H9 (cell line): ENCODE measurements at regions not wholly inside any gene's neighbourhood (a gene's known extent, or its start where the extent isn't known, plus 50 kb on each side); places are given as distances from the start of the nearest gene placed in this dataset.

Experiments used
- DNase-seq: peaks from one replicate; pipeline ENCODE4 v3.0.0-alpha.2; 2017
- H2AFZ ChIP-seq: one replicate; pipeline ENCODE4 v1.6.1; 2013; ENCODE audit warnings: mild to moderate bottlenecking, low read length, control low read depth, moderate library complexity
- H2AK5ac ChIP-seq: 2 replicates; pipeline ENCODE4 v1.6.1; 2013; ENCODE audit warnings: low read length, control low read depth, mixed read lengths; ENCODE audit not compliant: insufficient read length
- H2BK120ac ChIP-seq: one replicate; pipeline ENCODE4 v1.6.1; 2013; ENCODE audit warnings: low read depth, mild to moderate bottlenecking, low read length, control low read depth, inconsistent platforms; ENCODE audit not compliant: poor library complexity, severe bottlenecking
- H2BK12ac ChIP-seq: 2 replicates; pipeline ENCODE4 v1.6.1; 2013; ENCODE audit warnings: low read length, control low read depth, mixed read lengths, low read depth; ENCODE audit not compliant: insufficient read length
- H2BK15ac ChIP-seq: 2 replicates; pipeline ENCODE4 v1.6.1; 2013; ENCODE audit warnings: low read depth, low read length, control low read depth
- H2BK20ac ChIP-seq: one replicate; pipeline ENCODE4 v1.6.1; 2013; ENCODE audit warnings: low read depth, mild to moderate bottlenecking, low read length, control low read depth, inconsistent platforms; ENCODE audit not compliant: poor library complexity, severe bottlenecking
- H2BK5ac ChIP-seq: 2 replicates; pipeline ENCODE4 v1.6.1; 2013; ENCODE audit warnings: low read length, control low read depth, mixed read lengths; ENCODE audit not compliant: insufficient read length
- H3K14ac ChIP-seq: 2 replicates; pipeline ENCODE4 v1.6.1; 2013; ENCODE audit warnings: low read length, control low read depth; ENCODE audit not compliant: insufficient read depth
- H3K18ac ChIP-seq: 2 replicates; pipeline ENCODE4 v1.6.1; 2013; ENCODE audit warnings: low read depth, mild to moderate bottlenecking, mixed read lengths, low read length, control low read depth; ENCODE audit not compliant: insufficient read length
- H3K23ac ChIP-seq: 2 replicates; pipeline ENCODE4 v1.6.1; 2013; ENCODE audit warnings: low read length, control low read depth, mixed read lengths, low read depth; ENCODE audit not compliant: insufficient read length
- H3K23me2 ChIP-seq: 2 replicates; pipeline ENCODE4 v1.6.1; 2013; ENCODE audit warnings: low read depth, mild to moderate bottlenecking, mixed read lengths, low read length, control low read depth; ENCODE audit not compliant: insufficient read length, poor library complexity, severe bottlenecking
- H3K27ac ChIP-seq: 2 replicates; pipeline ENCODE4 v1.5.1; 2013; ENCODE audit warnings: low read length, control low read depth, mixed read lengths, low read depth; ENCODE audit not compliant: insufficient read length
- H3K27me3 ChIP-seq: 2 replicates; pipeline ENCODE4 v1.6.1; 2013; ENCODE audit warnings: low read length, control low read depth, inconsistent platforms; ENCODE audit not compliant: insufficient read depth
- H3K4ac ChIP-seq: 2 replicates; pipeline ENCODE4 v1.6.1; 2013; ENCODE audit warnings: low read depth, mild to moderate bottlenecking, control low read depth, inconsistent platforms, low read length, moderate library complexity
- H3K4me1 ChIP-seq: 2 replicates; pipeline ENCODE4 v1.6.1; 2013; ENCODE audit warnings: low read length, control low read depth, inconsistent platforms; ENCODE audit not compliant: insufficient read depth
- H3K4me2 ChIP-seq: 2 replicates; pipeline ENCODE4 v1.6.1; 2013; ENCODE audit warnings: low read length, control low read depth, mixed read lengths; ENCODE audit not compliant: insufficient read length, insufficient read depth
- H3K56ac ChIP-seq: 2 replicates; pipeline ENCODE4 v1.6.1; 2013; ENCODE audit warnings: low read depth, mild to moderate bottlenecking, mixed read lengths, low read length, control low read depth; ENCODE audit not compliant: insufficient read length
- H3K79me1 ChIP-seq: 2 replicates; pipeline ENCODE4 v1.6.1; 2013; ENCODE audit warnings: low read depth, mild to moderate bottlenecking, moderate library complexity, low read length, control low read depth, inconsistent platforms; ENCODE audit not compliant: insufficient read depth, poor library complexity, severe bottlenecking
- H3K79me2 ChIP-seq: 2 replicates; pipeline ENCODE4 v1.6.1; 2013; ENCODE audit warnings: low read length, control low read depth, inconsistent platforms; ENCODE audit not compliant: insufficient read depth
- H3K9ac ChIP-seq: 2 replicates; pipeline ENCODE4 v1.6.1; 2013; ENCODE audit warnings: low read length, control low read depth, mixed read lengths; ENCODE audit not compliant: insufficient read length; ENCODE audit errors: extremely low read depth
- H3K9me3 ChIP-seq: one replicate; pipeline ENCODE4 v1.6.1; 2013; ENCODE audit warnings: low read depth, low read length, inconsistent platforms; ENCODE audit not compliant: control insufficient read depth
- H3T11ph ChIP-seq: one replicate; pipeline ENCODE4 v1.6.1; 2013; ENCODE audit warnings: mild to moderate bottlenecking, low read length, control low read depth, inconsistent platforms
- H4K20me1 ChIP-seq: one replicate; pipeline ENCODE4 v1.6.1; 2013; ENCODE audit not compliant: control insufficient read depth, insufficient read length, insufficient read depth
- H4K5ac ChIP-seq: 2 replicates; pipeline ENCODE4 v1.6.1; 2013; ENCODE audit warnings: low read depth, mild to moderate bottlenecking, mixed read lengths, low read length, control low read depth; ENCODE audit not compliant: insufficient read length
- H4K8ac ChIP-seq: replicated peaks from 2 replicates; pipeline ENCODE4 v1.6.1; 2013; ENCODE audit warnings: low read length, control low read depth, mixed read lengths, low read depth; ENCODE audit not compliant: insufficient read length
- H4K91ac ChIP-seq: 2 replicates; pipeline ENCODE4 v1.6.1; 2013; ENCODE audit warnings: low read depth, mild to moderate bottlenecking, moderate library complexity, mixed read lengths, low read length, control low read depth; ENCODE audit not compliant: insufficient read length
- H3K27ac Mint-ChIP-seq, 3 experiments: 2 replicates in 2 of 3; 3 replicates in 1 of 3; pipeline ENCODE4 v1.8.0; 2020 to 2021; ENCODE audit warnings: mixed read lengths in 3 of 3, mild to moderate bottlenecking in 1 of 3, moderate library complexity in 1 of 3
- H3K27me3 Mint-ChIP-seq: 2 replicates; pipeline ENCODE4 v1.8.0; 2021; ENCODE audit warnings: low read depth, mild to moderate bottlenecking, moderate library complexity, mixed read lengths
- H3K36me3 Mint-ChIP-seq, 3 experiments: 2 replicates in 2 of 3; 3 replicates in 1 of 3; pipeline ENCODE4 v1.8.0; 2020 to 2021; ENCODE audit warnings: low read depth in 3 of 3, mixed read lengths in 3 of 3; ENCODE audit not compliant: insufficient read depth in 1 of 3
- H3K4me1 Mint-ChIP-seq, 2 experiments: 2 replicates each; pipeline ENCODE4 v1.8.0; 2020; ENCODE audit warnings: mixed read lengths in 2 of 2
- H3K4me3 Mint-ChIP-seq, 2 experiments: 2 replicates in 1 of 2; 3 replicates in 1 of 2; pipeline ENCODE4 v1.8.0; 2020 to 2021; ENCODE audit warnings: mild to moderate bottlenecking in 2 of 2, mixed read lengths in 2 of 2, moderate library complexity in 1 of 2
- H3K9me3 Mint-ChIP-seq, 2 experiments: 2 replicates in 1 of 2; 3 replicates in 1 of 2; pipeline ENCODE4 v1.8.0; 2020; ENCODE audit warnings: mild to moderate bottlenecking in 2 of 2, mixed read lengths in 2 of 2, moderate library complexity in 1 of 2
- WGBS: extraction: QIAGEN DNeasy Blood & Tissue Kit; methylation state at CpG from one replicate; pipeline ENCODE4 v1.1.7; 2013; ENCODE audit warnings: missing lambda C conversion rate, low lambda C conversion rate, mixed read lengths; ENCODE audit not compliant: insufficient read length; ENCODE audit errors: extremely low coverage; 5-methylcytosine and 5-hydroxymethylcytosine counted together
- TF ChIP-seq, protein P1 (sequence below): fragments of 200-600 bp; sonication (generic); conservative IDR thresholded peaks from 3 replicates; pipeline ENCODE4 v1.8.0; 2021; ENCODE audit warnings: antibody characterized with exemption, mild to moderate bottlenecking

DNA sequence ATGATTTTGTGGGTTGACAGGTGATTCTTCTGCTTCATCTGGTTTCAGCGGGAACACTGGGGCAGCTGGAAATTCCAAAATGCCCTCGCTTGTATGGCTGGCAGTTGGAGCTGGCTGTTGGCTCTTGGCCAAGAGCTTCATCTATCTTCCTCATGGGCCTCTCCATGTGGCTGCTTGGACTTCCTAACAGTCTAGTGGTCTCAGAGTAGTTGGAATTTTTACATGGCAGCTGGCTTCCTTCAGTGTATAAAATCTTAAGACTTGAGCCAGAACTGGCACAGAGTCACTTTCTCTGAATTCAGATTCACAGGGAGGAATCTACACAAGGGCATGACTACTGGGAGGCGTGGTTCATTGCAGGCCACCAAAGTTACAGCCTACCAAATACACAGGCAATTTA, 204.9 kb upstream of the RMST start:
- Mint-ChIP-seq H3K36me3 (no peaks in the 10 kb centered on the region), H3K27me3 (no peaks in the 10 kb centered on the region), H3K4me1 (peaks cover 19 to 23% of the 10 kb centered on the region in 2 experiments), H3K27ac (no peak overlapping the region), H3K9me3 (no peaks in the 10 kb centered on the region; a peak in 1 of 5 replicates), H3K4me3 (no peak overlapping the region)
- Histone ChIP-seq H3K23ac (no peak overlapping the region), H4K91ac (no peak overlapping the region), H2BK15ac (no peak overlapping the region), H3K4me2 (no peak overlapping the region), H3K4me1 (no peaks in the 10 kb centered on the region), H3K27ac (no peak overlapping the region), H2AK5ac (no peak overlapping the region), H3K56ac (no peak overlapping the region), H3K23me2 (no peaks in the 10 kb centered on the region), H3T11ph (no peak overlapping the region), H4K8ac (no peak overlapping the region), H3K79me1 (no peaks in the 10 kb centered on the region), H3K27me3 (no peaks in the 10 kb centered on the region), H3K9me3 (no peaks in the 10 kb centered on the region), H3K9ac (no peak overlapping the region), H3K14ac (no peak overlapping the region), H2BK120ac (no peak overlapping the region), H2BK12ac (no peak overlapping the region), H3K79me2 (no peaks in the 10 kb centered on the region), H3K4ac (no peak overlapping the region), H2BK5ac (no peak overlapping the region), H4K20me1 (no peaks in the 10 kb centered on the region), H3K18ac (no peak overlapping the region), H4K5ac (no peak overlapping the region), H2BK20ac (no peak overlapping the region), H2AFZ (no peak overlapping the region)
- TF ChIP-seq, protein P1, sequence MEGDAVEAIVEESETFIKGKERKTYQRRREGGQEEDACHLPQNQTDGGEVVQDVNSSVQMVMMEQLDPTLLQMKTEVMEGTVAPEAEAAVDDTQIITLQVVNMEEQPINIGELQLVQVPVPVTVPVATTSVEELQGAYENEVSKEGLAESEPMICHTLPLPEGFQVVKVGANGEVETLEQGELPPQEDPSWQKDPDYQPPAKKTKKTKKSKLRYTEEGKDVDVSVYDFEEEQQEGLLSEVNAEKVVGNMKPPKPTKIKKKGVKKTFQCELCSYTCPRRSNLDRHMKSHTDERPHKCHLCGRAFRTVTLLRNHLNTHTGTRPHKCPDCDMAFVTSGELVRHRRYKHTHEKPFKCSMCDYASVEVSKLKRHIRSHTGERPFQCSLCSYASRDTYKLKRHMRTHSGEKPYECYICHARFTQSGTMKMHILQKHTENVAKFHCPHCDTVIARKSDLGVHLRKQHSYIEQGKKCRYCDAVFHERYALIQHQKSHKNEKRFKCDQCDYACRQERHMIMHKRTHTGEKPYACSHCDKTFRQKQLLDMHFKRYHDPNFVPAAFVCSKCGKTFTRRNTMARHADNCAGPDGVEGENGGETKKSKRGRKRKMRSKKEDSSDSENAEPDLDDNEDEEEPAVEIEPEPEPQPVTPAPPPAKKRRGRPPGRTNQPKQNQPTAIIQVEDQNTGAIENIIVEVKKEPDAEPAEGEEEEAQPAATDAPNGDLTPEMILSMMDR: no peak
- no peak for DNase-seq
- no CpG with 5 or more reads among the region's 3 CpGs for WGBS
